OCI-LY3 (cell line): ENCODE measurements at regions not wholly inside any gene's neighbourhood (a gene's known extent, or its start where the extent isn't known, plus 50 kb on each side); places are given as distances from the start of the nearest gene placed in this dataset.

ENCODE experiments used
- H2AFZ ChIP-seq: fragments of 200-600, 300-600 bp; shearing (Covaris generic); 2 replicates; pipeline ENCODE4 v1.6.0; 2014; ENCODE audit warnings: antibody characterized with exemption, low read depth, low read length
- H3K27ac ChIP-seq: fragments of 200-600, 300-600 bp; sonication (generic); 2 replicates; pipeline ENCODE4 v1.5.1; 2014; ENCODE audit warnings: mild to moderate bottlenecking, low read length, moderate library complexity, mixed read lengths
- H3K27me3 ChIP-seq: fragments of 200-600, 300-600 bp; sonication (generic); 2 replicates; pipeline ENCODE4 v1.6.1; 2014; ENCODE audit warnings: low read depth, low read length, mixed read lengths
- H3K36me3 ChIP-seq: fragments of 200-600, 300-600 bp; sonication (generic); replicated peaks from 2 replicates; pipeline ENCODE3; 2014; ENCODE audit warnings: low read depth, low read length, mixed read lengths
- H3K4me1 ChIP-seq: fragments of 300-600, 200-600 bp; sonication (generic); 2 replicates; pipeline ENCODE4 v1.6.1; 2014; ENCODE audit warnings: low read length, mixed read lengths
- H3K4me2 ChIP-seq: fragments of 200-600, 300-600 bp; sonication (generic); 2 replicates; pipeline ENCODE4 v1.6.1; 2014; ENCODE audit warnings: low read length, mixed read lengths
- H3K4me3 ChIP-seq: fragments of 300-600, 200-600 bp; sonication (generic); 2 replicates; pipeline ENCODE4 v1.5.1; 2014; ENCODE audit warnings: antibody characterized with exemption, mild to moderate bottlenecking, low read length, moderate library complexity
- H3K79me2 ChIP-seq: fragments of 300-600, 200-600 bp; shearing (Covaris generic); 2 replicates; pipeline ENCODE4 v1.6.1; 2014; ENCODE audit warnings: mild to moderate bottlenecking, low read length, mixed read lengths
- H3K9ac ChIP-seq: fragments of 300-600, 200-600 bp; shearing (Covaris generic); 2 replicates; pipeline ENCODE4 v1.6.0; 2014; ENCODE audit warnings: mild to moderate bottlenecking, low read length, moderate library complexity
- H3K9me3 ChIP-seq: fragments of 200-600, 300-600 bp; shearing (Covaris generic); 2 replicates; pipeline ENCODE4 v1.6.1; 2014; ENCODE audit warnings: low read length, mixed read lengths; ENCODE audit not compliant: insufficient read depth
- H4K20me1 ChIP-seq: fragments of 200-600, 300-600 bp; sonication (generic); 2 replicates; pipeline ENCODE4 v1.6.1; 2016; ENCODE audit warnings: low read length, mixed read lengths; ENCODE audit not compliant: insufficient read depth
- CTCF ChIP-seq: fragments of 200-600, 300-600 bp; sonication (generic); IDR thresholded peaks from 2 replicates; pipeline ENCODE4 v1.5.1; 2014; ENCODE audit warnings: antibody characterized with exemption, low read length, low read depth
- EZH2phosphoT487 ChIP-seq: fragments of 200-600 bp; shearing (Covaris generic); IDR thresholded peaks from 2 replicates; pipeline ENCODE4 v1.6.1; 2018; ENCODE audit warnings: antibody characterized with exemption, mixed run types, low read depth

- no peak overlapping the region for H3K4me3 ChIP-seq
- H3K4me2 ChIP-seq: no peak overlapping the region
- H3K9me3 ChIP-seq: no peaks in the 10 kb centered on the region
- no peaks in the 10 kb centered on the region for H4K20me1 ChIP-seq
- no peaks in the 10 kb centered on the region for H3K36me3 ChIP-seq
- H3K27ac ChIP-seq: no peak overlapping the region
- H3K79me2 ChIP-seq: no peaks in the 10 kb centered on the region
- TF ChIP-seq CTCF: no peak
- no peak for TF ChIP-seq EZH2phosphoT487
- H3K9ac ChIP-seq: no peak overlapping the region
- no peaks in the 10 kb centered on the region for H3K27me3 ChIP-seq
- H2AFZ ChIP-seq: no peak overlapping the region
- H3K4me1 ChIP-seq: no peaks in the 10 kb centered on the region
Measured at GRCh38 chr9:88233091-88233490, 94.8 kb upstream of the SPATA31C2 start.

DNA sequence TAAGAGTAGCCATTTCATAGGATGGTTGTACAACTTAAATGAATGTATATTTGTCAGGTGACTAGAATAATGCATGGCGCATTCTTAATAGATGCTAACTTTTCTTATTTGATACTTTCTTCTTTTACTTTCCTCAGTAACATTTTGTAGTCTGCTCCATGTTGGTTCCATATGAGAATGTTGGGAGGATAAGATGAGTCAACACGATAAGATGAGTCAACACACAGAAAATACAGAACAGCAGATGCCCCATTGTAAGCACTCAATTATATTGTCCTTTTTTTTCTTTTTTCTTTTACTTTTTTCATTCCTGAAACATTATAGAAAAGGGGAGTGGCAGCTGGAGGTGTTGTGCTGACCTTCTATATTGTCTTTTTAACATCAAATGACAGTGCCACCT lies 92.3 kb upstream of the SPATA31C2 start:
- no peak for TF ChIP-seq CTCF
- no peak for TF ChIP-seq EZH2phosphoT487
- Histone ChIP-seq H3K36me3 (no peaks in the 10 kb centered on the region), H3K9ac (no peak overlapping the region), H3K4me2 (no peak overlapping the region), H2AFZ (no peak overlapping the region), H3K27ac (no peak overlapping the region), H3K79me2 (no peaks in the 10 kb centered on the region), H3K27me3 (no peaks in the 10 kb centered on the region), H3K9me3 (no peaks in the 10 kb centered on the region), H4K20me1 (no peaks in the 10 kb centered on the region), H3K4me1 (no peaks in the 10 kb centered on the region), H3K4me3 (no peak overlapping the region)

DNA sequence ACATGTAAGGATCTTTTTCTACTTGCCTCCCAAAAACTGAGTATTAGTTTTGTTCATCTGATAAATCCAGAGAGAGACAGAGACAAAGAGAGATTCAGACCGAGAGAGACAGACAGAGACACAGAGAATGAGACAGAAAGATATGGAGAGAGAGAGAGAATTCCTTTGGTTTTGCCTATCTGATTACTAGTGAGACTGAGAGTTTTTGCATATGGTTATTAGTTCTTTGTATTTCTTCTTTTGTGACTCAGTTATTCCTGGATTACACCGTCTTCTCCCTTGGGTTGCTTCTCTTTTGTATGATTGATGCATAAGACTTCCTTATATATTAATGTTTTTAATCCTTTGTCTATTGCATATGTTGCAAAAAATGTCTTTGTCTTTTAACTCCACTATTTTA lies 91.2 kb upstream of the SPATA31C2 start:
- H3K4me1 ChIP-seq: no peaks in the 10 kb centered on the region
- no peak overlapping the region for H3K4me3 ChIP-seq
- no peak overlapping the region for H3K4me2 ChIP-seq
- no peaks in the 10 kb centered on the region for H3K27me3 ChIP-seq
- TF ChIP-seq EZH2phosphoT487: no peak
- no peak for TF ChIP-seq CTCF
- no peak overlapping the region for H2AFZ ChIP-seq
- H3K79me2 ChIP-seq: no peaks in the 10 kb centered on the region
- no peak overlapping the region for H3K27ac ChIP-seq
- no peaks in the 10 kb centered on the region for H3K36me3 ChIP-seq
- no peaks in the 10 kb centered on the region for H3K9me3 ChIP-seq
- no peaks in the 10 kb centered on the region for H4K20me1 ChIP-seq
- no peak overlapping the region for H3K9ac ChIP-seq

- no peak overlapping the region for H3K27ac ChIP-seq
- H3K9me3 ChIP-seq: no peaks in the 10 kb centered on the region
- TF ChIP-seq CTCF: no peak
- H3K9ac ChIP-seq: no peak overlapping the region
- H2AFZ ChIP-seq: no peak overlapping the region
- H3K36me3 ChIP-seq: no peaks in the 10 kb centered on the region
- no peak overlapping the region for H3K4me2 ChIP-seq
- H3K27me3 ChIP-seq: no peaks in the 10 kb centered on the region
- H3K4me1 ChIP-seq: no peaks in the 10 kb centered on the region
- no peaks in the 10 kb centered on the region for H3K79me2 ChIP-seq
- H4K20me1 ChIP-seq: no peaks in the 10 kb centered on the region
- no peak overlapping the region for H3K4me3 ChIP-seq
Measured at GRCh38 chr9:88224938-88225337, 86.7 kb upstream of the SPATA31C2 start.
